ENCODE measurements at regions not wholly inside any gene's neighbourhood (a gene's known extent, or its start where the extent isn't known, plus 50 kb on each side); places are given as distances from the start of the nearest gene placed in this dataset.
A peak's percentile ranks its signal among the peaks of the same experiment; 100 is the strongest.

DNA sequence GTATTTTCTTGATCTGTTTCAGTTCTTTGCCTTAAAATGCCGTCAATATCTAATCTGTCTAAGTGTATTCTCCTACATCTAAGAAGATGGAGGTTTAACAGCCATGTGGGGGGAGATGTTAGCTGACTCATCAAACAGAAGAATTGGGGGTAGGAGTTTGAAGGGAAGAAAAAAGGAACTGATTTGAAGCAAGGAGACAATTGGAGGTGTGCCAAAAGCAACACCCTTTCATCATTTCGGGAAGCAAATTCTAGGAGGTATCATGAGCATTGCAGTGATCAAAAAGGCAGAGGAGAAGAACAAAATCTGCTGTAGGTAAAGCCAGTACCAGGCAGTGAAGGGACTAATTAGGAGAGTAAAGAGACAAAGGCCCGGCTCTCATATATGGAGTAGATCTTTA, 337.3 kb upstream of the TBC1D5 start:
- TF ChIP-seq, protein P1, sequence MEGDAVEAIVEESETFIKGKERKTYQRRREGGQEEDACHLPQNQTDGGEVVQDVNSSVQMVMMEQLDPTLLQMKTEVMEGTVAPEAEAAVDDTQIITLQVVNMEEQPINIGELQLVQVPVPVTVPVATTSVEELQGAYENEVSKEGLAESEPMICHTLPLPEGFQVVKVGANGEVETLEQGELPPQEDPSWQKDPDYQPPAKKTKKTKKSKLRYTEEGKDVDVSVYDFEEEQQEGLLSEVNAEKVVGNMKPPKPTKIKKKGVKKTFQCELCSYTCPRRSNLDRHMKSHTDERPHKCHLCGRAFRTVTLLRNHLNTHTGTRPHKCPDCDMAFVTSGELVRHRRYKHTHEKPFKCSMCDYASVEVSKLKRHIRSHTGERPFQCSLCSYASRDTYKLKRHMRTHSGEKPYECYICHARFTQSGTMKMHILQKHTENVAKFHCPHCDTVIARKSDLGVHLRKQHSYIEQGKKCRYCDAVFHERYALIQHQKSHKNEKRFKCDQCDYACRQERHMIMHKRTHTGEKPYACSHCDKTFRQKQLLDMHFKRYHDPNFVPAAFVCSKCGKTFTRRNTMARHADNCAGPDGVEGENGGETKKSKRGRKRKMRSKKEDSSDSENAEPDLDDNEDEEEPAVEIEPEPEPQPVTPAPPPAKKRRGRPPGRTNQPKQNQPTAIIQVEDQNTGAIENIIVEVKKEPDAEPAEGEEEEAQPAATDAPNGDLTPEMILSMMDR (conservative IDR thresholded peaks at IDR 0.05; ENCODE audit: low read depth, low read length) = no peak
- DNase-seq (ENCODE audit: low read depth) = peak; percentile 19

DNA sequence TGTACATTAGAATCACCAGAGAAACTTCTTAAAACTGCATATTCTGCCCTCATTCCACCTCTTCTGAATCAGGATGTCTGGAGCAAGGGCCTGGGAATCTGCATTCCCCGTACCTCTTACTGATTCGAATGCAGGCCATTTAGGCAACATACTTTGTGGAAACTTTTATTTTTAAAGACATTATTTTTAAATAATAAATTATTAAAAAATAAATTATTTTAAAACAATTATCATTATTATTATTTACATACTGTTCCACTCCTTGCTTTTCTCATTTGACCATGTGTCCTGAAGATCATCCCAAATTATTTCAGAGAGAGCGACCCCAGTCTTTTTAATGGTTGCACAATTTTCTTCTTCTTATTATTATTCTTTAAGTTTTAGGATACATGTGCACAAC, 336.6 kb upstream of the TBC1D5 start:
- DNase-seq (ENCODE audit: low read depth) = no peak
- no peak overlapping the region for H3K4me3 ChIP-seq (ENCODE audit: low read depth, low read length)
- TF ChIP-seq, protein P1 (conservative IDR thresholded peaks at IDR 0.05; ENCODE audit: low read depth, low read length) = no peak

More for the DNA sequence above, 337.3 kb upstream of the TBC1D5 start:
- H3K4me3 ChIP-seq (ENCODE audit: low read depth, low read length) = no peak overlapping the region

DNA sequence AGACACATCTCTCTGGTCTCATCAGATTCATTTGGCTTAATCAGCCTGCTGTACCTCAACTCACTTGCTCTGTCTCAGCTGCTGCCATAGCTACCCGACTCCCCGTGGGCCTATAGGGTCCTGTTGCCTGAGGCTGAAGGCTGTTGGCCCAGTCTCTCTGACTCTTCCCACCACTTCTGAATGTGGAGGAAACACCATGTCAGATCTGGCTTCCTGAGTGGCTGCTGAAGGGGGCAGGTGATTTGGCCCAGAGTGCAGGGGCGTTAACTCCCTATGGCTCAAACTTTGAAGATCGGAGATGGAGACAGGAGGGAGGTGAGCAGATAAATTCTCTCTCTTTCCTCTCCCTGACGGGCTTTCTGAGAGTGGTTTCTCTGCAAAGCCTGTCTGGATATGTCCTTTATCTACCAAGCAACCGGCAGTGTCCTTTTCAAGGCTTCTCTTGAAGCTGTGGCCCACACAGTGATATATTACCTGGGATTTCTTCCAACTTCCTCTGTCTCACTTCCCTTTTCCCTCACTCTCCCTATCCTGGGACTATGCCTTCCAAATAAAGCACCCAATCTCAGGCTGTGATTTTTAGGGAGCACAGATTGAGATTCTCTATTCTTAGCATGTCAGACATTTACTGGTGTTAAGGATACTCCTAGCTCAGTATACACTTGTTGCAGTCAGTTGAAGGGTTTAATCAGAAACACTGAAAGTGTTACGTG, 334.9 kb upstream of the TBC1D5 start:
- no peak for DNase-seq (ENCODE audit: low read depth)
- TF ChIP-seq, protein P1 (conservative IDR thresholded peaks at IDR 0.05; ENCODE audit: low read depth, low read length) = no peak
- no peak overlapping the region for H3K4me3 ChIP-seq (ENCODE audit: low read depth, low read length)

DNA sequence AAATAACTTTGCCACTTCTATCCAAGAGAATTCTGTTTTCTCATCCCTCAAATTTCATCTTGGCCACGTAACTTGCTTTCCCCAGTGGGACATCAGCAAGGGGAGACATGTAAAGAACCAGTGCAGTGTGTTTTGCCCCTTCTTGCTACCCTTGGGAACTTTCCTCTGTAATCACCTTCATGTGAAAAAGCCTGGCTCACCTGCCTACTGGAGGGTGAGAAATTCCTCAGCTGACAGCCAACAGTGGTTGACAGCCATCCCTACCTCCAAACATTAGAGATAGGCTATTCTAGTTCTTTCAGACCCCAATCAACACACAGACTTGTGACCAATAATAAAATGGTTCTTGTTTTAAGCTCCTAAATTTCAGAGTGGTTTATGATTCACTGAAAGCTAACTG, 333.9 kb upstream of the TBC1D5 start:
- TF ChIP-seq, protein P1 (conservative IDR thresholded peaks at IDR 0.05; ENCODE audit: low read depth, low read length) = no peak
- DNase-seq (ENCODE audit: low read depth) = no peak
- no peak overlapping the region for H3K4me3 ChIP-seq (ENCODE audit: low read depth, low read length)

DNA sequence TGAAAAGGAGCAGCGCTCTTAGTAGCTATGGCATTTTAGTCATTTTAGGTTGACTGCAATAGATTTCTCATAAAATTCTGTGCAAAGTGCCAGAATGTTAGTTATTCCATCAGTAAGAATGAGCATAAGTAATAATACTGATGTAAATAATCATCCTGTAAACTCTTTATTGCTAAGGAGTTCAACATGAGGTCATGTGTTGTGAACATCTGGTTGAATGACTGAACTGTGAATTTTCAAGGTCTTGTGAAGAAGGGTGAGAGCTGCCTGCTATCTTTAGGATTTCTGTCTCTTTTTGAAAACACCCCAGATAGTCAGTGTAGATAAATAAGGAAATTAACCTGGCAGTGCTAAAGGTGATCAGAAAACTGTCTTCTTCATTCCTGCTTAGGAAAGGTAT, 333.4 kb upstream of the TBC1D5 start:
- TF ChIP-seq, protein P1 (conservative IDR thresholded peaks at IDR 0.05; ENCODE audit: low read depth, low read length) = no peak
- H3K4me3 ChIP-seq (ENCODE audit: low read depth, low read length) = no peak overlapping the region
- DNase-seq (ENCODE audit: low read depth) = no peak

DNA sequence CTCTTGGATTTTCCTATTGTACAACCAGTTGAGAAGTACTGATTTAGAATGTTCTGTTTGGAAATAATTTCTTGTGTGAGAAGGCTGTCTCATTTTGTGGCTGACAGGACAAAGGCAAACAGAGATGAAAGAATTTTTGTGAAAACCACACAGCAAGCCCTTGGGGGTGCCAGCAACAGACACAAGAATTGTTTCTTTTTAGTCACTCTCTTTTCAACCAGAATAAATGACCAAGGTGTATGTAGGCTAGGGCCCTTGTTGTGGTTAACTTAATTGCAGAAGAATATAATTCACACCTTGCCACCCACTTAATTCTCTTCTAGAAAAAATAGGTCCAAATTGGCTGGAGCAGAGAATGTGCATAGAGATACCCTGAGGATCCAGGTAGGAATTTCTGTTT, 329.4 kb upstream of the TBC1D5 start:
- TF ChIP-seq, protein P1 (conservative IDR thresholded peaks at IDR 0.05; ENCODE audit: low read depth, low read length) = no peak
- no peak for DNase-seq (ENCODE audit: low read depth)

DNA sequence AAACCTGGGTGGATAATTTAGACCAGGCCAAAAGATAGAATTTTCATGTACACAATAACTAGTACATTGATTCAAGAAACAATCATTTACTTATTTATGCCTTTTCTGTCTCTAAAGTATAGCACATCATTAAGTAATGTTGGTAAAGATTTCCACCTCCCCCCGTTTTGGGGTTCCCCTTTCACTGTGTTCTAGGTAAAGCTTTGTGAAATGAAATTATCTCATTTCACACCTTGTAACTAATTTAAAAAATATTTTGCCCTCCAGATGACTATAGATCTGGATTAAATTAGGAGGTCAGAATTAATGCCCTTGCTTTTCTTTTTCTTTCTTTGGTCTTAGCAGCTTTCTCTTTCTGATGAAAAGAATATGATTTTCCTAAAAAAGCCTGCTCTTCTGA, 328.5 kb upstream of the TBC1D5 start:
- no peak for DNase-seq (ENCODE audit: low read depth)
- no peak overlapping the region for H3K4me3 ChIP-seq (ENCODE audit: low read depth, low read length)
- TF ChIP-seq, protein P1 (conservative IDR thresholded peaks at IDR 0.05; ENCODE audit: low read depth, low read length) = no peak

More for the DNA sequence above, 329.4 kb upstream of the TBC1D5 start:
- H3K4me3 ChIP-seq (ENCODE audit: low read depth, low read length) = no peak overlapping the region
